Dendritic cell treated with granulocyte-macrophage colony-stimulating factor and Interleukin-4, amounts not matched to agents 40 ng/mL and 50 ng/mL, for 4 days (primary cell): ENCODE measurements at regions not wholly inside any gene's neighbourhood (a gene's known extent, or its start where the extent isn't known, plus 50 kb on each side); places are given as distances from the start of the nearest gene placed in this dataset.

Experiments
- H3K27ac Mint-ChIP-seq: one replicate; pipeline ENCODE4 v1.8.0; 2022; ENCODE audit warnings: mild to moderate bottlenecking, mixed read lengths
- H3K27me3 Mint-ChIP-seq: one replicate; pipeline ENCODE4 v1.8.0; 2022; ENCODE audit warnings: mild to moderate bottlenecking, mixed read lengths
- H3K36me3 Mint-ChIP-seq: one replicate; pipeline ENCODE4 v1.8.0; 2022; ENCODE audit warnings: low read depth, mixed read lengths
- H3K4me1 Mint-ChIP-seq: one replicate; pipeline ENCODE4 v1.8.0; 2022; ENCODE audit warnings: low read depth, mixed read lengths
- H3K4me3 Mint-ChIP-seq: one replicate; pipeline ENCODE4 v1.8.0; 2022; ENCODE audit warnings: mild to moderate bottlenecking, moderate library complexity, mixed read lengths
- H3K9me3 Mint-ChIP-seq: one replicate; pipeline ENCODE4 v1.8.0; 2022; ENCODE audit warnings: mixed read lengths
- intact Hi-C: fragments of 100-400 bp; cut with micrococcal nuclease; formaldehyde crosslinking; loops from one replicate; pipeline ENCODE4 v1.15.0; 2022

DNA sequence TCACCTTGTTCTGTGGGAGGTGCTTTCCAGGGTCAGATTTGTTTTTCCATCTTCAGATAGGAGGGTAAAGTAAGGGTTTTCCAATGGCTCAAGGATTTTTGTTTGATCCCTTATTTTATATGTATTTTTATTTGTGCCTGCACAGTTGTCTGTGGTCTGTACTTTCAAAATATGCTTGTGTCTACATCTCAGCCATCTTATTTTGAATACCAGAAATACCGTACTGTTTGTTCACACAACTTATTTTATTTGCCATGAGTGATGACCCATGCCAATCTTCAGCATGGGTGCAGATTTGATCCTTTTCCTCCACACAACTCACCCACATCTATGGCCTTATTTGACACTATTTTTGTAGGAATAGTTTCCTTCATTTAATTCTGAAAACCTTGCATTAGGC is 72.2 kb upstream of the PTCHD4 start:
- Mint-ChIP-seq H3K4me3 (no peak overlapping the region), H3K27ac (no peak overlapping the region), H3K9me3 (no peaks in the 10 kb centered on the region), H3K36me3 (no peaks in the 10 kb centered on the region), H3K27me3 (no peaks in the 10 kb centered on the region), H3K4me1 (no peaks in the 10 kb centered on the region)
- intact Hi-C loops = no loop called here

DNA sequence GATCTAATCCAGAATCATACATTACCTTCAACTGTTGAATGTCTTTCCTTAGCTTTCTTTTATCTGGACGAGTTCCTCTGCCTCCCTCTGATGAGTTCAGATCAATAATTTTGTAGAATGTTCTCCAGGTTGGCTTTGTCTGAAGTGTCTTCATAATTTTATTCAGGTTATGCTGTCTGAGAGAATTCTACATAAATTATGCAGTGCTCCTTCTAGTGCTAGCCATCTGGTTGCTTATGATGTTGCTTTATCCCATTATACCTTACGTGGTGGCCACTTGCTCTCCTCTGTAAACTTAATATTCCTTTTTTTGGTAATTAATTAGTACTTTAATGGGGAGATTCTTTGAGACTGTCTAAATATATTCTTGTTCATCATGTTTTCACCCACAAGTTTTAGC is 67.7 kb upstream of the PTCHD4 start:
- Mint-ChIP-seq H3K27me3 (no peaks in the 10 kb centered on the region), H3K4me1 (no peaks in the 10 kb centered on the region), H3K27ac (no peak overlapping the region), H3K36me3 (no peaks in the 10 kb centered on the region), H3K4me3 (no peak overlapping the region), H3K9me3 (no peaks in the 10 kb centered on the region)
- intact Hi-C loops = no loop called here

DNA sequence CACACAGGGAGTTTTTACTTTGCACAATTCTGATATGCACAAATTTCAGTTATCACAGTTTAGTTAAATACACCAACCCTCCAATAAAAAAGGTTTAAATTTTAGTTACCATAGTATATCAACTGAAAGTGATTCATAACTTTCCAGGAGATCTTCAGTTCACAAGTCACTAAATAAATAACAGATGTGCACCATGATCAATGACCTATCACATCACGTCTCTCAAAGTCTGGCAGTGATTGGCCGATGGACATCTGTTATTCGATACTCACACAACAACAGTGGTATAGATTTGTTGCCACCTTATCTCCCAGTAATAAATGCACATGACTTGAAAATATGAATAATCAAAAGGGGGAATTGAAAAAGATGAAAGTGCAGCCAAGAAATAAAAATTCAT is 66.8 kb upstream of the PTCHD4 start:
- H3K4me3 Mint-ChIP-seq = no peak overlapping the region
- H3K36me3 Mint-ChIP-seq = no peaks in the 10 kb centered on the region
- no peaks in the 10 kb centered on the region for H3K27me3 Mint-ChIP-seq
- no peaks in the 10 kb centered on the region for H3K9me3 Mint-ChIP-seq
- intact Hi-C loops = no loop called here
- no peaks in the 10 kb centered on the region for H3K4me1 Mint-ChIP-seq
- no peak overlapping the region for H3K27ac Mint-ChIP-seq

DNA sequence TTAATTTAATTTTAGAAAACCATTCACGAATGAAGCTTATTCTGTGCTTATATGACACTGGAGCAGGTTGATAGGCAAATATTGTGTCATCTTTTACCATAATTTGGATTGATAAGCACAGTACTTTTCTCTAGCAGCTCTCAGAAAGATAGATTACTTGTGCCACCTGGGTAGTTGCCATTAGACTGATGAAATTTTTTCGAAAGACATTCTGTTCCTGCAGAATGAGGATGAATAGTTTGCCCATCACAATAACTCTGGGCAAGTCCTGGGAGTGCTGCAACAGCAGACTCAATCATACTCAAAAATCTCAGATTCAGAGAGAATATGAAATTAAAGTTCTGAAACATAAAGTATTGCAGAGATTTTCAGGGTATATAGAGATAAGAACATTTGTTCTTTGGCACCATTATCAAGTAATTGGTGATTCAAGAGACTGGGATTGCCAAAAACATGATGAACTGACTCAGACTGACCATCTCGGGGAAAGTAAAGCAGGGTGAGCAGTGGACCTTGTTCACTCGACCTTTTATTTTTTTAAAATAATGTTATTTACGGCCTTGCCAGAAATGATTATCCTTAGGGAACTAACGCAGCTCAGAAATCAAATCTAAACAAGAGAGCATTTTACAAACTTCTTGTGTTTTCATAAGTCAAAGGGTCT is 65.8 kb upstream of the PTCHD4 start:
- Mint-ChIP-seq H3K4me1 (no peaks in the 10 kb centered on the region), H3K36me3 (no peaks in the 10 kb centered on the region), H3K27ac (no peak overlapping the region), H3K9me3 (no peaks in the 10 kb centered on the region), H3K4me3 (no peak overlapping the region), H3K27me3 (no peaks in the 10 kb centered on the region)
- intact Hi-C loops = no loop called here

- H3K36me3 Mint-ChIP-seq = no peaks in the 10 kb centered on the region
These were observed 58.6 kb upstream of the PTCHD4 start for GRCh38 chr6:48169635-48170034.

More at GRCh38 chr6:48169635-48170034, 58.6 kb upstream of the PTCHD4 start:
- no peak overlapping the region for H3K27ac Mint-ChIP-seq
- intact Hi-C loops = no loop called here
- no peak overlapping the region for H3K4me3 Mint-ChIP-seq
- H3K27me3 Mint-ChIP-seq = no peaks in the 10 kb centered on the region
- H3K4me1 Mint-ChIP-seq = no peaks in the 10 kb centered on the region
- H3K9me3 Mint-ChIP-seq = no peaks in the 10 kb centered on the region
